Thyroid gland (tissue), 4 donors: ENCODE measurements at regions not wholly inside any gene's neighbourhood (a gene's known extent, or its start where the extent isn't known, plus 50 kb on each side); places are given as distances from the start of the nearest gene placed in this dataset.
"Not testable (repeated sequence)": the region's sequence is repeated elsewhere in the genome, so short reads cannot be mapped to it uniquely, and the experiment has no call there.

Experiments
- DNase-seq, 2 donors: peaks; one replicate each; pipeline ENCODE4 v3.0.0-alpha.2; 2019
- H3K27ac ChIP-seq, 3 donors: fragments of 200-600 bp; sonication (generic); 1 replicate in 2 of 3; 2 replicates in 1 of 3; pipeline ENCODE4 v1.5.1; 2016 to 2019; ENCODE audit warnings: mild to moderate bottlenecking in 1 of 3, moderate library complexity in 1 of 3
- H3K27me3 ChIP-seq: fragments of 200-600 bp; sonication (generic); one replicate; pipeline ENCODE4 v1.5.1; 2019
- H3K36me3 ChIP-seq, 2 donors: fragments of 200-600 bp; sonication (generic); one replicate each; pipeline ENCODE4 v1.5.1; 2016 to 2019
- H3K4me1 ChIP-seq, 2 donors: fragments of 200-600 bp; sonication (generic); one replicate each; pipeline ENCODE4 v1.5.1; 2017 to 2019
- H3K4me3 ChIP-seq, 3 donors: fragments of 200-600 bp; sonication (generic); replicated peaks in 1 of 3; 1 replicate in 2 of 3; 2 replicates in 1 of 3; pipeline ENCODE4 v1.5.1; 2016; ENCODE audit warnings: mild to moderate bottlenecking in 1 of 3
- H3K9me3 ChIP-seq: fragments of 200-600 bp; sonication (generic); one replicate; pipeline ENCODE4 v1.5.1; 2017
- POLR2A ChIP-seq, 2 donors: fragments of 450-650 bp; IDR thresholded peaks; one replicate each; pipeline ENCODE4 v1.6.1; 2017; ENCODE audit warnings: antibody characterized with exemption in 2 of 2, mild to moderate bottlenecking in 2 of 2, moderate library complexity in 1 of 2
- WGBS, 2 donors: methylation state at CpG; one replicate each; pipeline ENCODE4 v1.1.5; 2017; 5-methylcytosine and 5-hydroxymethylcytosine counted together
- intact Hi-C: fragments of 100-400 bp; cut with DNase I; formaldehyde crosslinking; loops from one replicate; pipeline ENCODE4 v1.15.1; 2023
- TF ChIP-seq, protein P1 (sequence below), 6 experiments: fragments of 200-600 bp in 3 of 6; fragments of 450-650 bp in 3 of 6; sonication (generic) in 3 of 6; IDR thresholded peaks; one replicate each; pipeline ENCODE4 v1.5.1; 2016 to 2019; ENCODE audit warnings: antibody characterized with exemption in 6 of 6, mild to moderate bottlenecking in 2 of 6, inconsistent platforms in 1 of 6, moderate library complexity in 1 of 6

- H3K36me3 ChIP-seq = no peaks in the 10 kb centered on the region
- 82 to 89% methylated on average over 4 of the region's 4 CpGs for WGBS, 2 donors
- intact Hi-C loops = no loop called here
- no peak for TF ChIP-seq POLR2A (IDR thresholded peaks at IDR 0.05)
- TF ChIP-seq, protein P1, sequence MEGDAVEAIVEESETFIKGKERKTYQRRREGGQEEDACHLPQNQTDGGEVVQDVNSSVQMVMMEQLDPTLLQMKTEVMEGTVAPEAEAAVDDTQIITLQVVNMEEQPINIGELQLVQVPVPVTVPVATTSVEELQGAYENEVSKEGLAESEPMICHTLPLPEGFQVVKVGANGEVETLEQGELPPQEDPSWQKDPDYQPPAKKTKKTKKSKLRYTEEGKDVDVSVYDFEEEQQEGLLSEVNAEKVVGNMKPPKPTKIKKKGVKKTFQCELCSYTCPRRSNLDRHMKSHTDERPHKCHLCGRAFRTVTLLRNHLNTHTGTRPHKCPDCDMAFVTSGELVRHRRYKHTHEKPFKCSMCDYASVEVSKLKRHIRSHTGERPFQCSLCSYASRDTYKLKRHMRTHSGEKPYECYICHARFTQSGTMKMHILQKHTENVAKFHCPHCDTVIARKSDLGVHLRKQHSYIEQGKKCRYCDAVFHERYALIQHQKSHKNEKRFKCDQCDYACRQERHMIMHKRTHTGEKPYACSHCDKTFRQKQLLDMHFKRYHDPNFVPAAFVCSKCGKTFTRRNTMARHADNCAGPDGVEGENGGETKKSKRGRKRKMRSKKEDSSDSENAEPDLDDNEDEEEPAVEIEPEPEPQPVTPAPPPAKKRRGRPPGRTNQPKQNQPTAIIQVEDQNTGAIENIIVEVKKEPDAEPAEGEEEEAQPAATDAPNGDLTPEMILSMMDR (IDR thresholded peaks at IDR 0.05) = no peak
- no peaks in the 10 kb centered on the region for H3K27me3 ChIP-seq
- H3K4me1 ChIP-seq = no peaks in the 10 kb centered on the region
- no peak overlapping the region for H3K27ac ChIP-seq
- no peak for DNase-seq
- H3K9me3 ChIP-seq = no peaks in the 10 kb centered on the region
- H3K4me3 ChIP-seq = no peak overlapping the region
Observed at GRCh38 chr5:154590093-154590724, 112.2 kb upstream of the HAND1 start.

GRCh38 chr5:154589511-154589910 is 111.5 kb upstream of the HAND1 start:
- DNase-seq = no peak
- no peaks in the 10 kb centered on the region for H3K27me3 ChIP-seq
- intact Hi-C loops = no loop called here

DNA sequence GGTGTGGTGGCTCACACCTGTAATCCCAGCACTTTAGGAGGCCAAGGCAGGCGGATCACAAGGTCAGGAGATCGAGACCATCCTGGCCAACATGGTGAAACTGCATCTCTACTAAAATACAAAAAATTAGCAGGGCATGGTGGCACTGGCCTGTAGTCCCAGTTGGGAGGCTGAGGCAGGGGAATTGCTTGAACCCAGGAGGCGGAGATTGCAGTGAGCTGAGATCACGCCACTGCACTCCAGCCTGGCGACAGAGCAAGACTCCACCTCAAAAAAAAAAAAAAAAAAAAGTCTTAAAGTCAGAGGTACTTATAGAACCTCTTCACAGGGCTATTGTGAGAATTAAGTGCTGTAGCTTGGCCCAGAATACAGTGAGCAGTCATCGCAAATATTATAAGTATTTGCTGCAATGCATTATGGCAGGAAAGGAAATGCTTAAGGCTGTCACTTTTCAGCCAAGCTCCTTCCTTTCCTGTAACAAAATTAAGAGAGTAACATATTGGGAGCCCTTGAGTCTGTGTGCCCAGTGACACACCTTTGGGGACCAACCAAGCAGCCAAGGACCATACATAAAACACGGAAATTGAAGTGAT is 110.9 kb upstream of the HAND1 start:
- H3K4me3 ChIP-seq, H3K9me3 ChIP-seq, intact Hi-C loops, H3K36me3 ChIP-seq, DNase-seq, H3K27me3 ChIP-seq, H3K4me1 ChIP-seq, H3K27ac ChIP-seq: not testable (repeated sequence)
- 58 to 66% methylated on average over 7 of the region's 7 CpGs for WGBS, 2 donors

More at GRCh38 chr5:154589511-154589910, 111.5 kb upstream of the HAND1 start:
- no peak overlapping the region for H3K4me3 ChIP-seq
- WGBS, 2 donors = 83 to 84% methylated on average over 4 of the region's 4 CpGs
- H3K36me3 ChIP-seq = no peaks in the 10 kb centered on the region
- H3K27ac ChIP-seq = no peak overlapping the region
- H3K4me1 ChIP-seq = no peaks in the 10 kb centered on the region
- TF ChIP-seq, protein P1 (IDR thresholded peaks at IDR 0.05) = no peak
- TF ChIP-seq POLR2A (IDR thresholded peaks at IDR 0.05) = no peak
- H3K9me3 ChIP-seq = no peaks in the 10 kb centered on the region

DNA sequence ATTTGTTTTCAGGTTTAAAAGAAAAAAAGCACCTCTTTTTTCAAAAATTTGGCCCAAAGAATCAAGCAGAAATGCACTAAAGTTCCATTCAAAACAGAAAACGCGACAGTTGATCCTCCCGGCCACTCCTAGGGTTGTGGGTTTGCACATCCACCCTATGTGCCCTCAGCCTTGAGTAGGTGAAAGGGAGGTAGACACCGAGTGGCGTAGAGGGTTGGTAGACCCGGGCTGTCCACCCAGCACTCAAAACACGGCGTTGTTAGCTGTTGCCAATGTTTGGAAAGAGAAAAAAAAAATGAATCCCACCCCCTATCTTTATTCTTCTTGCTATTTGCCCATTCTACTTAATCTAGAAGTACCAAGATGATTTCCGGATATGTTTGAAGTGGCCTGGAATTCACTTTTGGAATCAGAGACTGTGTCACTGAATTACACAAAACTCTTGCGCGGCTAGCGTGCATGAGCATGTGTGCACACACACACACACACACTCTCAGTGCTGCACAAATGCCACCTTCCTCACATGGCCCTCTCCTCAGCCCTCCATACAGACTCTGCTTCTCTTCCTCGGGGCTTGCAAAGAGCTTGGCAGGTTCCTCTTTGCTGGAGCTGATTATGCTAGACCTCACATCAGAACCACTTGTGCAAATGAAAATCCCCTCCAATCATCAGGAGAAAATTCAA is 110.2 kb upstream of the HAND1 start:
- DNase-seq = no peak
- TF ChIP-seq POLR2A (IDR thresholded peaks at IDR 0.05) = no peak
- TF ChIP-seq, protein P1 (IDR thresholded peaks at IDR 0.05) = no peak
- intact Hi-C loops = no loop called here
- Histone ChIP-seq H3K9me3 (no peaks in the 10 kb centered on the region), H3K27ac (no peak overlapping the region), H3K4me1 (no peaks in the 10 kb centered on the region), H3K4me3 (no peak overlapping the region), H3K27me3 (no peaks in the 10 kb centered on the region), H3K36me3 (no peaks in the 10 kb centered on the region)
- 37 to 40% methylated on average over 13 of the region's 13 CpGs for WGBS, 2 donors

GRCh38 chr5:154587123-154588026 is 109.3 kb upstream of the HAND1 start:
- TF ChIP-seq, protein P1 (IDR thresholded peaks at IDR 0.05) = no peak
- TF ChIP-seq POLR2A (IDR thresholded peaks at IDR 0.05) = no peak
- intact Hi-C loops = no loop called here
- no peak for DNase-seq

More at GRCh38 chr5:154587123-154588026, 109.3 kb upstream of the HAND1 start:
- H3K27ac ChIP-seq = no peak overlapping the region
- no peaks in the 10 kb centered on the region for H3K9me3 ChIP-seq
- no peak overlapping the region for H3K4me3 ChIP-seq
- 36 to 37% methylated on average over 10 of the region's 10 CpGs for WGBS, 2 donors
- no peaks in the 10 kb centered on the region for H3K4me1 ChIP-seq
- no peaks in the 10 kb centered on the region for H3K27me3 ChIP-seq
- H3K36me3 ChIP-seq = no peaks in the 10 kb centered on the region
